Suprapubic skin (tissue), 4 donors: ENCODE measurements at regions not wholly inside any gene's neighbourhood (a gene's known extent, or its start where the extent isn't known, plus 50 kb on each side); places are given as distances from the start of the nearest gene placed in this dataset.

Experiments used
- DNase-seq, 2 donors: peaks; one replicate each; pipeline ENCODE4 v3.0.0-alpha.2; 2019; ENCODE audit warnings: low spot score in 2 of 2
- H3K27ac ChIP-seq: fragments of 200-600 bp; sonication (generic); one replicate; pipeline ENCODE4 v1.5.1; 2019
- H3K27me3 ChIP-seq: fragments of 200-600 bp; sonication (generic); one replicate; pipeline ENCODE4 v1.5.1; 2019
- H3K36me3 ChIP-seq: fragments of 200-600 bp; sonication (generic); one replicate; pipeline ENCODE4 v1.5.1; 2019
- H3K4me1 ChIP-seq: fragments of 200-600 bp; sonication (generic); one replicate; pipeline ENCODE4 v1.5.1; 2019
- H3K4me3 ChIP-seq: fragments of 200-600 bp; sonication (generic); one replicate; pipeline ENCODE4 v1.5.1; 2019; ENCODE audit warnings: mild to moderate bottlenecking
- H3K9me3 ChIP-seq: fragments of 200-600 bp; sonication (generic); one replicate; pipeline ENCODE4 v1.5.1; 2019
- CTCF ChIP-seq, 2 donors: fragments of 200-600 bp in 1 of 2; fragments of 450-650 bp in 1 of 2; sonication (generic) in 1 of 2; IDR thresholded peaks; one replicate each; pipeline ENCODE4 v1.5.1; 2016 to 2019; ENCODE audit warnings: antibody characterized with exemption in 2 of 2, mild to moderate bottlenecking in 1 of 2, moderate library complexity in 1 of 2
- EP300 ChIP-seq: sonication (generic); formaldehyde crosslinking; IDR thresholded peaks from one replicate; pipeline ENCODE4 v1.6.1; 2017; ENCODE audit warnings: antibody characterized with exemption
- POLR2A ChIP-seq, 2 donors: fragments of 450-650 bp; IDR thresholded peaks; one replicate each; pipeline ENCODE4 v1.6.1; 2017; ENCODE audit warnings: antibody characterized with exemption in 2 of 2, mild to moderate bottlenecking in 2 of 2, moderate library complexity in 2 of 2
- POLR2AphosphoS5 ChIP-seq, 3 donors: sonication (generic); formaldehyde crosslinking; IDR thresholded peaks; one replicate each; pipeline ENCODE4 v1.6.1; 2017; ENCODE audit warnings: antibody characterized with exemption in 3 of 3
- WGBS: methylation state at CpG from one replicate; pipeline ENCODE4 v1.1.5; 2018; 5-methylcytosine and 5-hydroxymethylcytosine counted together

DNA sequence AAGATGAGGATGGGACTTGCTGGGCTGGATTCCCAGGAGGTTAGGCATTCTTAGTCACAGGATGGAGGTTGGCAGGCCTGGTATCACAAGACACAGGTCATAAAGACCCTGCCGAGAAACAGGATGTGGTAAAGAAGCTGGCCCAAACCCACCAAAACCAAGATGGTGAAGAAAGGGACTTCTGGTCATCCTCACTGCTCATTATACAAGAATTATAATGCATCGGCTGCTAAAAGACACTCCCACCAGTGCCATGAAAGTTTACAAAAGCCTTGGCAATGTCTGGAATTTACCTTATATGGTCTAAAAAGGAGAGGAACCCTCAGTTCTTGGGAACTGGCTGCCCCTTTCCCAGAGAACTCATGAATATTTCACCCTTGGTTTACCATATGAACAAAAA, 345.5 kb upstream of the POM121L12 start:
- TF ChIP-seq CTCF (IDR thresholded peaks at IDR 0.05) (no peak), POLR2AphosphoS5 (IDR thresholded peaks at IDR 0.05) (no peak), POLR2A (IDR thresholded peaks at IDR 0.05) (no peak), EP300 (no peak)
- no peak overlapping the region for H3K4me3 ChIP-seq
- no peak for DNase-seq
- H3K36me3 ChIP-seq, result no peaks in the 10 kb centered on the region
- WGBS, result 77% methylated on average over 2 of the region's 2 CpGs
- no peaks in the 10 kb centered on the region for H3K27me3 ChIP-seq
- H3K9me3 ChIP-seq, result no peaks in the 10 kb centered on the region
- no peak overlapping the region for H3K27ac ChIP-seq
- no peaks in the 10 kb centered on the region for H3K4me1 ChIP-seq

DNA sequence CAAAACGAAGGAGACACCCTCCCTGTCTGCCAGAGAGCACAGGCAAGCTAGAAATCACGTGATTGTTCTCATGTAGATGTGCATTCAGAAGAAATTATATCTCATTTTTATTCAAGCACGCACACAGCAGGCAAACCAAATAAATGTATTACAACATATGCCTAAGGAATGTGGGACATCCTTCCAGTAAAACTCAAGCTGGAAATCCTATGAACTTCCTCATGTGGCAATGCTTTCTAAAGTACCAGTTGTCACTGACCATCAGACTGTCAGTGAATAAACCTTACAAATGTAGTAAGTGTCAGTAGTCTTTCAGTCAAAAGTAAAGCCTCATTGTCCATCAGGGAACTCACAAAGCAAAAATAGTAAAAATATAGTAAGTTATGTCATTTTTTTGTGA, 350.1 kb upstream of the POM121L12 start:
- WGBS, result 60% methylated on average over 3 of the region's 3 CpGs
- TF ChIP-seq POLR2AphosphoS5 (IDR thresholded peaks at IDR 0.05), result no peak
- no peak for TF ChIP-seq EP300
- TF ChIP-seq POLR2A (IDR thresholded peaks at IDR 0.05), result no peak
- TF ChIP-seq CTCF (IDR thresholded peaks at IDR 0.05), result no peak
- Histone ChIP-seq H3K27ac (no peak overlapping the region), H3K9me3 (no peaks in the 10 kb centered on the region), H3K36me3 (no peaks in the 10 kb centered on the region), H3K4me1 (no peaks in the 10 kb centered on the region), H3K27me3 (no peaks in the 10 kb centered on the region), H3K4me3 (no peak overlapping the region)
- DNase-seq, result no peak

DNA sequence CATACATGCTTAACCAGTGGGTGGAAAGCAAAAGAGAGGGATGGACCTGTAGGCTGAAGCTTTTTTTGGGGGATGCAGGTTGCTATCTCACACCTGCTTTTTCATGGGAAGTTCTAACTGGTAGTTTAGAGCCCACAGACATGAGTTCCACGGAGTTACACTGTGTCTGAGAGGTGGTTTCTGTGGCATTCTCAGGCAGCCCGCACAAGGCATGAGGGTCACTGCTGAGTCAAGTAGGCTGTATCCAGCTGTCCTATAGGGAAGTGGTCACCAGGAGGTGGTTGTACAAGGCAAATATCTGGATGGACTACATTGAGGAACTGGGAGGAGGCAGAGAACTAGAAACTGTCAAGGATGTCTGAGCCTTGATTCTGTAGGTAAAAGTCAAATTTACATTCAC, 351.0 kb upstream of the POM121L12 start:
- WGBS, result 92% methylated on average over 2 of the region's 2 CpGs
- Histone ChIP-seq H3K9me3 (no peaks in the 10 kb centered on the region), H3K27ac (no peak overlapping the region), H3K36me3 (no peaks in the 10 kb centered on the region), H3K4me1 (no peaks in the 10 kb centered on the region), H3K27me3 (no peaks in the 10 kb centered on the region), H3K4me3 (no peak overlapping the region)
- DNase-seq, result no peak
- no peak for TF ChIP-seq POLR2A (IDR thresholded peaks at IDR 0.05)
- no peak for TF ChIP-seq CTCF (IDR thresholded peaks at IDR 0.05)
- TF ChIP-seq POLR2AphosphoS5 (IDR thresholded peaks at IDR 0.05), result no peak
- TF ChIP-seq EP300, result no peak

DNA sequence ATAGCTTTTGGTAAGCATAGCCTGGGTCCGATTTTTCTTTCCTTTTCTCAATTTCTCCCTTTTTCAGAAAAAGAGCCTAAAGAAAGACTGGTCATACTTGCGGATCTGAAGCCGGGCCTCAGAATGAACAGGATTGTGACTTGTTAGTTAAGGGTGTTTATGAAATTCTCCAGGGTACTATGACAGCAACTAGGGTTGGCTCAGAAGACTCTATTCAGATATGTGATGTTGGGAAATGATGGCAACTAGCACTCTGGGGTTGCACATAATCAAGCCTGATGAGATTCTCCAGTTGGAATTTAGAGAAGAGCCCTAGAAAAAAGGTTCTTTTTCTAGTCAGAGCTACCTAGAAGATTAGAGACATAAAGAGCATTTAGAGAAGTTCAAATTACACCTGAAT, 352.4 kb upstream of the POM121L12 start:
- Histone ChIP-seq H3K4me3 (no peak overlapping the region), H3K27me3 (no peaks in the 10 kb centered on the region), H3K36me3 (no peaks in the 10 kb centered on the region), H3K4me1 (no peaks in the 10 kb centered on the region), H3K27ac (no peak overlapping the region), H3K9me3 (no peaks in the 10 kb centered on the region)
- DNase-seq, result no peak
- no peak for TF ChIP-seq CTCF (IDR thresholded peaks at IDR 0.05)
- TF ChIP-seq POLR2AphosphoS5 (IDR thresholded peaks at IDR 0.05), result no peak
- TF ChIP-seq EP300, result no peak
- no peak for TF ChIP-seq POLR2A (IDR thresholded peaks at IDR 0.05)
- 85% methylated on average over 3 of the region's 3 CpGs for WGBS

DNA sequence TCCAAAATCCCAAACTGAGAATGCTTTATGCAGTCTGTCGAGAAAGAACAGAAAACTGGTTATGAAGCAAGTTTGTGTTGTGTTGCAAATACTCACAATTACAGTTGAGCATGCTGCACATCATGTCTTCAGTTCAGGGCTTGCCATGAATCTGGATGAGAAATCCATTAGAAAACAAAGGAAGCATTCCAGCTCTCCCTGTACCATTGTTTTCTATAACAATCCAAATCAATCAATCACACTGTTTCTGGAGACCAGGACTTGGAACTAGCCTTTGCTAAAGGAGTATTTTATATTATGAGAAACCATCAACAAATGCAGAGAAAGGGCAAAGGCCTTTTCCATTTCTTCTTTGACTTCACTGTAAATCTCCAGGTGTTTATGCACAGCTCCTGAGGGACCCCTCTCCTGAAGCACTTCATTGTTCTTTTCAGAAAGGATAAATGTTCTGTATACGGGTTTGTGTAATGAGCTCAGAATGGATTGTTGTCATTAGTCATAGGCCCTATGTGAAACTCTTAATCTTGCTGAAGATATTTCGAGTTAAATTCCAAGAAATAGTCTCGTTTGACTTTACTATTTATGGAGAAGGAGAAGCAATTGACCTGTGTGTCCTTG, 364.7 kb upstream of the POM121L12 start:
- no peaks in the 10 kb centered on the region for H3K4me1 ChIP-seq
- WGBS, result 58% methylated on average over 4 of the region's 4 CpGs
- TF ChIP-seq POLR2A (IDR thresholded peaks at IDR 0.05) (no peak), CTCF (IDR thresholded peaks at IDR 0.05) (no peak), POLR2AphosphoS5 (IDR thresholded peaks at IDR 0.05) (no peak), EP300 (no peak)

More for the DNA sequence above, 364.7 kb upstream of the POM121L12 start:
- no peak overlapping the region for H3K4me3 ChIP-seq
- H3K9me3 ChIP-seq, result peaks cover 3% of the 10 kb centered on the region
- no peaks in the 10 kb centered on the region for H3K36me3 ChIP-seq
- DNase-seq, result no peak
- no peaks in the 10 kb centered on the region for H3K27me3 ChIP-seq
- no peak overlapping the region for H3K27ac ChIP-seq
